ENCODE measurements at regions not wholly inside any gene's neighbourhood (a gene's known extent, or its start where the extent isn't known, plus 50 kb on each side); places are given as distances from the start of the nearest gene placed in this dataset.

GRCh38 chr17:77569846-77570564 is 388.5 kb upstream of the TNRC6C start:
- DNase-seq (no peak), ATAC-seq (ENCODE audit: low read depth) (no peak)
- ChIA-PET POLR2A (no interaction called here), CTCF (no interaction called here)
- Mint-ChIP-seq H3K4me3 (no peak overlapping the region), H3K36me3 (ENCODE audit: low read depth) (no peaks in the 10 kb centered on the region), H3K27ac (no peak overlapping the region), H3K27me3 (peaks cover 43% of the 10 kb centered on the region), H3K4me1 (peaks cover 21% of the 10 kb centered on the region), H3K9me3 (no peaks in the 10 kb centered on the region)
- no peak for TF ChIP-seq CTCF (IDR thresholded peaks at IDR 0.05)
- intact Hi-C loops (cut with micrococcal nuclease): no loop called here

- POLR2A ChIA-PET: interaction anchor here (0.6 kb wide), 1 partner anchor 628 kb away, joined by 4 read pairs; no protein-coding TSS in a partner anchor
- intact Hi-C loops (cut with micrococcal nuclease): no loop called here
Measured at GRCh38 chr17:77570565-77570898, 388.0 kb upstream of the TNRC6C start.

GRCh38 chr17:77571155-77571981 is 387.1 kb upstream of the TNRC6C start:
- CTCF ChIA-PET: no interaction called here
- Mint-ChIP-seq H3K4me1 (peaks cover 21% of the 10 kb centered on the region), H3K9me3 (no peaks in the 10 kb centered on the region), H3K27ac (no peak overlapping the region), H3K4me3 (peak overlapping the region; percentile 46), H3K36me3 (ENCODE audit: low read depth) (no peaks in the 10 kb centered on the region), H3K27me3 (peaks cover 39% of the 10 kb centered on the region)
- intact Hi-C loops (cut with micrococcal nuclease): no loop called here
- POLR2A ChIA-PET: interaction anchor here (0.6 to 1.2 kb wide), 2 partner anchors 387 to 627 kb away, joined by 4 read pairs; partner anchors contain the start of gene TNRC6C
- ATAC-seq (ENCODE audit: low read depth) (no peak), DNase-seq (no peak)
- TF ChIP-seq CTCF (IDR thresholded peaks at IDR 0.05): no peak

More at GRCh38 chr17:77570565-77570898, 388.0 kb upstream of the TNRC6C start:
- CTCF ChIA-PET: no interaction called here
- Mint-ChIP-seq H3K27me3 (peaks cover 43% of the 10 kb centered on the region), H3K36me3 (ENCODE audit: low read depth) (no peaks in the 10 kb centered on the region), H3K27ac (no peak overlapping the region), H3K9me3 (no peaks in the 10 kb centered on the region), H3K4me3 (no peak overlapping the region), H3K4me1 (peaks cover 21% of the 10 kb centered on the region)
- ATAC-seq (ENCODE audit: low read depth) (no peak), DNase-seq (no peak)
- TF ChIP-seq CTCF (IDR thresholded peaks at IDR 0.05): no peak

- Mint-ChIP-seq H3K9me3 (no peaks in the 10 kb centered on the region), H3K36me3 (ENCODE audit: low read depth) (no peaks in the 10 kb centered on the region), H3K27ac (no peak overlapping the region), H3K4me1 (peaks cover 21% of the 10 kb centered on the region), H3K4me3 (peak overlapping the region; percentile 46), H3K27me3 (peaks cover 35% of the 10 kb centered on the region)
- DNase-seq (no peak), ATAC-seq (ENCODE audit: low read depth) (no peak)
- TF ChIP-seq CTCF (IDR thresholded peaks at IDR 0.05): no peak
- CTCF ChIA-PET: no interaction called here
- intact Hi-C loops (cut with micrococcal nuclease): no loop called here
- POLR2A ChIA-PET: interaction anchor here (1.2 kb wide), 1 partner anchor 386 kb away, joined by 4 read pairs; the partner anchor contains the start of gene TNRC6C
Measured at GRCh38 chr17:77572065-77572601, 386.4 kb upstream of the TNRC6C start.

GRCh38 chr17:77572851-77573250 is 385.7 kb upstream of the TNRC6C start:
- Mint-ChIP-seq H3K36me3 (ENCODE audit: low read depth) (no peaks in the 10 kb centered on the region), H3K27ac (no peak overlapping the region), H3K9me3 (no peaks in the 10 kb centered on the region), H3K4me3 (no peak overlapping the region), H3K4me1 (peaks cover 21% of the 10 kb centered on the region), H3K27me3 (peaks cover 30% of the 10 kb centered on the region)
- intact Hi-C loops (cut with micrococcal nuclease): no loop called here
- CTCF ChIA-PET: no interaction called here
- no peak for ATAC-seq (ENCODE audit: low read depth)
- no peak for TF ChIP-seq CTCF (IDR thresholded peaks at IDR 0.05)
- no peak for DNase-seq
- POLR2A ChIA-PET: no interaction called here

All from activated B cell treated with CpG ODN at 0.5 μM for 24 hours (primary cell).